ENCODE measurements at regions not wholly inside any gene's neighbourhood (a gene's known extent, or its start where the extent isn't known, plus 50 kb on each side); places are given as distances from the start of the nearest gene placed in this dataset.

DNA sequence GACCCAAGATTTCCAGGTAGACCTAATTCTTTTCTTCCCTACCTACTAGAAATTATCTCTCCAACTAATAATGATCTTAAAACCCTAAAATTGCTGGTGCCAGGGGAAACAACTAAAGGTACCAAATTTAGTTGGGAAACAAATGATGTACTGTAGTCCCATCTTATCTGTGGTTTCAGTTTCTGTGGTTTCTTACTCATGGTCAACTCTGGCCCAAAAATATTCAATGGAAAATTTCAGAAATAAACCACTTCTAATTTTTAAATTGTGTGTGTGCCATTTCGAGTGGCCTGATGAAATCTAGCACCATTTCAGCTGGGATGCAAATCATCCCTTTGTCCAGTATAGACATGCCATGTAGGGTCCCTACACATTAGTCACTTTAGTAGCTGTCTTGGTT lies 475.2 kb upstream of the EPHA7 start:
- no peak for DNase-seq (ENCODE audit: low read depth, low spot score)
- no peak overlapping the region for H3K4me2 ChIP-seq (ENCODE audit: insufficient read depth, low read length)
- intact Hi-C loops (cut with micrococcal nuclease): no loop called here
- no peak for FAIRE-seq
- no peaks in the 10 kb centered on the region for H3K27me3 ChIP-seq (ENCODE audit: control insufficient read depth in 2 of 2, insufficient read depth in 2 of 2, low read length in 2 of 2)
- no peaks in the 10 kb centered on the region for H3K36me3 ChIP-seq (ENCODE audit: control insufficient read depth in 2 of 2, extremely low read depth in 1 of 2, insufficient read depth in 2 of 2, low read length in 2 of 2)
- no peak overlapping the region for H3K4me3 ChIP-seq (replicated peaks in 1 of 3; ENCODE audit: insufficient read depth in 1 of 3, low read depth in 1 of 3, low read length in 3 of 3)
- ChIA-PET CTCF (no interaction called here), POLR2A (no interaction called here)
- H3K27ac ChIP-seq (ENCODE audit: insufficient read depth, low read depth, low read length): no peak overlapping the region
- dilution Hi-C loops (cut with MboI; ENCODE audit: extremely low pct_ligation_motif_present, low sequenced_read_pairs): no loop called here
- no peaks in the 10 kb centered on the region for H4K20me1 ChIP-seq (replicated peaks; ENCODE audit: control insufficient read depth, extremely low read depth, insufficient read depth, low read length)
- no peak overlapping the region for H2AFZ ChIP-seq (ENCODE audit: low read depth, low read length)
- no TSS peak for BruUV-seq (replicated peaks)
- H3K9me1 ChIP-seq (replicated peaks; ENCODE audit: control insufficient read depth, extremely low read depth, insufficient read depth, low read length): no peaks in the 10 kb centered on the region
- H3K9ac ChIP-seq (replicated peaks; ENCODE audit: extremely low read depth, insufficient read depth, low read length): no peak overlapping the region
- TF ChIP-seq EZH2 (IDR thresholded peaks at IDR 0.05; ENCODE audit: borderline replicate concordance, low read depth, low read length, severe bottlenecking) (no peak), GATA2 (IDR thresholded peaks at IDR 0.05; ENCODE audit: insufficient read depth, insufficient read length, low read depth, low read length) (no peak), POLR2AphosphoS5 (IDR thresholded peaks at IDR 0.05; ENCODE audit: insufficient read depth, low read depth, low read length) (no peak), JUN (IDR thresholded peaks at IDR 0.05; ENCODE audit: borderline replicate concordance, insufficient read depth, insufficient read length, low read depth) (no peak), FOS (IDR thresholded peaks at IDR 0.05; ENCODE audit: borderline replicate concordance, insufficient read depth, low read length) (no peak), POLR2A (IDR thresholded peaks at IDR 0.05; ENCODE audit: low read depth, low read length) (no peak), MYC (IDR thresholded peaks at IDR 0.05; ENCODE audit: low read depth, low read length) (no peak)
- TF ChIP-seq, protein P1, sequence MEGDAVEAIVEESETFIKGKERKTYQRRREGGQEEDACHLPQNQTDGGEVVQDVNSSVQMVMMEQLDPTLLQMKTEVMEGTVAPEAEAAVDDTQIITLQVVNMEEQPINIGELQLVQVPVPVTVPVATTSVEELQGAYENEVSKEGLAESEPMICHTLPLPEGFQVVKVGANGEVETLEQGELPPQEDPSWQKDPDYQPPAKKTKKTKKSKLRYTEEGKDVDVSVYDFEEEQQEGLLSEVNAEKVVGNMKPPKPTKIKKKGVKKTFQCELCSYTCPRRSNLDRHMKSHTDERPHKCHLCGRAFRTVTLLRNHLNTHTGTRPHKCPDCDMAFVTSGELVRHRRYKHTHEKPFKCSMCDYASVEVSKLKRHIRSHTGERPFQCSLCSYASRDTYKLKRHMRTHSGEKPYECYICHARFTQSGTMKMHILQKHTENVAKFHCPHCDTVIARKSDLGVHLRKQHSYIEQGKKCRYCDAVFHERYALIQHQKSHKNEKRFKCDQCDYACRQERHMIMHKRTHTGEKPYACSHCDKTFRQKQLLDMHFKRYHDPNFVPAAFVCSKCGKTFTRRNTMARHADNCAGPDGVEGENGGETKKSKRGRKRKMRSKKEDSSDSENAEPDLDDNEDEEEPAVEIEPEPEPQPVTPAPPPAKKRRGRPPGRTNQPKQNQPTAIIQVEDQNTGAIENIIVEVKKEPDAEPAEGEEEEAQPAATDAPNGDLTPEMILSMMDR (IDR thresholded peaks at IDR 0.05; ENCODE audit: extremely low read depth in 1 of 2, insufficient read depth in 1 of 2, low read depth in 1 of 2, low read length in 2 of 2): no peak
- TF ChIP-seq, protein P2, sequence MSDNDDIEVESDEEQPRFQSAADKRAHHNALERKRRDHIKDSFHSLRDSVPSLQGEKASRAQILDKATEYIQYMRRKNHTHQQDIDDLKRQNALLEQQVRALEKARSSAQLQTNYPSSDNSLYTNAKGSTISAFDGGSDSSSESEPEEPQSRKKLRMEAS (IDR thresholded peaks at IDR 0.05; ENCODE audit: insufficient read depth, insufficient read length): no peak
- no peaks in the 10 kb centered on the region for H3K9me3 ChIP-seq (replicated peaks; ENCODE audit: control insufficient read depth, insufficient read depth, low read length)
- H3K4me1 ChIP-seq (ENCODE audit: control insufficient read depth, extremely low read depth, insufficient read depth, low read length): no peaks in the 10 kb centered on the region
- H3K79me2 ChIP-seq (ENCODE audit: control insufficient read depth, insufficient read depth, low read length): no peaks in the 10 kb centered on the region
